Neural cell (in vitro differentiated cells): ENCODE measurements at regions not wholly inside any gene's neighbourhood (a gene's known extent, or its start where the extent isn't known, plus 50 kb on each side); places are given as distances from the start of the nearest gene placed in this dataset.

ENCODE experiments used
- H2AFZ ChIP-seq: fragments of 200-600, 300-800 bp; sonication (generic), shearing (Covaris generic); 2 replicates; pipeline ENCODE4 v1.6.0; 2014; ENCODE audit warnings: low read depth, mild to moderate bottlenecking, antibody characterized with exemption, low read length, moderate library complexity
- H3F3A ChIP-seq: fragments of 200-600 bp; shearing (Covaris generic); 2 replicates; pipeline ENCODE4 v1.6.1; 2016; ENCODE audit warnings: mild to moderate bottlenecking, moderate library complexity, mixed read lengths, antibody characterized with exemption, low read length; ENCODE audit not compliant: insufficient read depth, poor library complexity, severe bottlenecking
- H3K27ac ChIP-seq: fragments of 200-600, 300-800 bp; sonication (generic), shearing (Covaris generic); 2 replicates; pipeline ENCODE4 v1.5.1; 2014; ENCODE audit warnings: mild to moderate bottlenecking, low read length, moderate library complexity
- H3K27me3 ChIP-seq: fragments of 300-800, 200-600 bp; sonication (generic), shearing (Covaris generic); 2 replicates; pipeline ENCODE4 v1.6.0; 2014; ENCODE audit warnings: mild to moderate bottlenecking, low read depth, low read length, moderate library complexity; ENCODE audit not compliant: insufficient read depth
- H3K36me3 ChIP-seq: fragments of 300-800, 200-600 bp; sonication (generic), shearing (Covaris generic); 2 replicates; pipeline ENCODE4 v1.5.1; 2014; ENCODE audit warnings: mild to moderate bottlenecking, antibody characterized with exemption, low read length, moderate library complexity; ENCODE audit not compliant: insufficient read depth
- H3K4me2 ChIP-seq: fragments of 300-800, 200-600 bp; sonication (generic), shearing (Covaris generic); 2 replicates; pipeline ENCODE4 v1.6.0; 2014; ENCODE audit warnings: mild to moderate bottlenecking, low read length
- H3K4me3 ChIP-seq: fragments of 300-800, 200-600 bp; sonication (generic), shearing (Covaris generic); 2 replicates; pipeline ENCODE4 v1.5.1; 2014; ENCODE audit warnings: mild to moderate bottlenecking, low read length, moderate library complexity
- H3K79me2 ChIP-seq: fragments of 200-600 bp; shearing (Covaris generic); replicated peaks from 2 replicates; pipeline ENCODE4 v1.6.0; 2014; ENCODE audit warnings: mild to moderate bottlenecking, low read length, moderate library complexity; ENCODE audit not compliant: insufficient read depth
- H3K9ac ChIP-seq: fragments of 300-800, 200-600 bp; sonication (generic), shearing (Covaris generic); 2 replicates; pipeline ENCODE4 v1.6.1; 2016; ENCODE audit warnings: mild to moderate bottlenecking, low read length, mixed read lengths
- H3K9me2 ChIP-seq: fragments of 200-600 bp; shearing (Covaris generic); 2 replicates; pipeline ENCODE4 v1.6.1; 2016; ENCODE audit warnings: mild to moderate bottlenecking, low read length, mixed read lengths; ENCODE audit not compliant: insufficient read depth
- H3K9me3 ChIP-seq: fragments of 200-600, 300-800 bp; sonication (generic), shearing (Covaris generic); 2 replicates; pipeline ENCODE4 v1.6.1; 2016; ENCODE audit warnings: mild to moderate bottlenecking, mixed run types, low read length, moderate library complexity, mixed read lengths
- H4K20me1 ChIP-seq: fragments of 200-600 bp; shearing (Covaris generic); 2 replicates; pipeline ENCODE4 v1.6.1; 2016; ENCODE audit warnings: mild to moderate bottlenecking, mixed run types; ENCODE audit not compliant: insufficient read depth
- CTCF ChIP-seq: fragments of 450-650 bp; IDR thresholded peaks from 2 replicates; pipeline ENCODE4 v1.5.1; 2014; ENCODE audit warnings: antibody characterized with exemption, mild to moderate bottlenecking, moderate library complexity; ENCODE audit not compliant: poor library complexity, severe bottlenecking
- EP300 ChIP-seq: fragments of 450-650 bp; conservative IDR thresholded peaks from 2 replicates; pipeline ENCODE4 v1.6.1; 2014; ENCODE audit warnings: antibody characterized with exemption, mild to moderate bottlenecking, moderate library complexity; ENCODE audit not compliant: poor library complexity, severe bottlenecking
- EZH2 ChIP-seq: fragments of 200-600, 300-800 bp; shearing (Covaris generic), sonication (generic); IDR thresholded peaks from 2 replicates; pipeline ENCODE4 v1.6.1; 2014; ENCODE audit warnings: antibody characterized with exemption, low read length, borderline replicate concordance, mild to moderate bottlenecking; ENCODE audit not compliant: insufficient read depth, poor library complexity, severe bottlenecking
- MXI1 ChIP-seq: fragments of 450-650 bp; conservative IDR thresholded peaks from 2 replicates; pipeline ENCODE4 v1.6.1; 2014; ENCODE audit warnings: antibody characterized with exemption, mild to moderate bottlenecking; ENCODE audit not compliant: poor library complexity, severe bottlenecking
- POLR2AphosphoS5 ChIP-seq: IDR thresholded peaks from 2 replicates; pipeline ENCODE4 v1.6.1; 2012
- RAD21 ChIP-seq: fragments of 450-650 bp; conservative IDR thresholded peaks from 2 replicates; pipeline ENCODE4 v1.6.1; 2014; ENCODE audit warnings: antibody characterized with exemption, mild to moderate bottlenecking, moderate library complexity
- SMC3 ChIP-seq: fragments of 450-650 bp; conservative IDR thresholded peaks from 2 replicates; pipeline ENCODE4 v1.6.1; 2014; ENCODE audit warnings: antibody characterized with exemption, mild to moderate bottlenecking, moderate library complexity; ENCODE audit not compliant: poor library complexity
- TAF1 ChIP-seq: IDR thresholded peaks from 2 replicates; pipeline ENCODE4 v1.6.1; 2012; ENCODE audit warnings: low read depth
- TF ChIP-seq, protein P1 (sequence below): IDR thresholded peaks from 2 replicates; pipeline ENCODE4 v1.6.1; 2012; ENCODE audit warnings: borderline replicate concordance

DNA sequence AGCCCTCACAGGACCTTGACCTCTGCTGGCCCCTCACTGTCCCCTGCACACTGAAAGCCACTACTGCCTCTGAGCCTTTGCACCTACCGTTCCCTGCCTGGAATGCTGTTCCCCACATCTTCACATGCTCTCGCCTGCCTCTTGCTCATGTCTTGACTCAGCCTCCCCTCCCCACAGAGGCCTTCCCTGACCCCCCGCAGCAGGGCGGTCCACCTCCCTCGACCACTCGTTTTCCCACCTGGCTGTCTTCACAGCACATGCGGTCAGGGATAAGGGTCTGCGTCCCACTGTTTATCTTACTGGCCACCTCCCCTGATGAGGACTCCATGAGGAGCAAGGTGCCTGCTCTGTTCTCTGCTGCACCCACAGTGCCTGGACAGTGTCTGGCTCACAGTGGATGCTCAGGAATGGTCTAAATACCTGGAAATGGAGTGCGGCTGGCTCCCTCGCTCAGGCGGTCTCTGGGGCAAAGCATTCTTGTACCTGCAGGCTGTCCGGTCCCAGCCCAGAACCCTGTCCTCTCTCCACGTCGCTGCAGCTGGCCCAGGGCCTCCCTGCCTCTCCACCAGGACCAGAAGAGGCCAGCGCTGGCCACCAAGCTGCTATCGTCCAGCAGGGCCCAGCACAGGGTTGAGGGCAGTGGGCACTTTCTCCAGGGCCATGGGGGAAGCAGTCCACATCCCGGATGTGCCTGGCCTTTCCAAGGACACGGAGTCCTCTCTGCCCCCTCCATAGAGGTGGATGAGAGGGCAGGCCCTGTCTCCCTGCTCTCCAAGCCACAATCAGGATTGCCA, 107.4 kb downstream of the NCOR2 start:
- Histone ChIP-seq H3K9ac (no peak overlapping the region), H3K9me3 (no peaks in the 10 kb centered on the region), H3K27ac (no peak overlapping the region), H3K36me3 (no peaks in the 10 kb centered on the region), H3K9me2 (no peaks in the 10 kb centered on the region), H3K4me2 (no peak overlapping the region), H2AFZ (no peak overlapping the region), H3K79me2 (no peaks in the 10 kb centered on the region), H3K27me3 (no peaks in the 10 kb centered on the region), H3K4me3 (no peak overlapping the region), H3F3A (no peaks in the 10 kb centered on the region), H4K20me1 (no peaks in the 10 kb centered on the region)
- TF ChIP-seq POLR2AphosphoS5, result no peak
- TF ChIP-seq MXI1, result no peak
- no peak for TF ChIP-seq TAF1
- no peak for TF ChIP-seq EP300
- TF ChIP-seq, protein P1, sequence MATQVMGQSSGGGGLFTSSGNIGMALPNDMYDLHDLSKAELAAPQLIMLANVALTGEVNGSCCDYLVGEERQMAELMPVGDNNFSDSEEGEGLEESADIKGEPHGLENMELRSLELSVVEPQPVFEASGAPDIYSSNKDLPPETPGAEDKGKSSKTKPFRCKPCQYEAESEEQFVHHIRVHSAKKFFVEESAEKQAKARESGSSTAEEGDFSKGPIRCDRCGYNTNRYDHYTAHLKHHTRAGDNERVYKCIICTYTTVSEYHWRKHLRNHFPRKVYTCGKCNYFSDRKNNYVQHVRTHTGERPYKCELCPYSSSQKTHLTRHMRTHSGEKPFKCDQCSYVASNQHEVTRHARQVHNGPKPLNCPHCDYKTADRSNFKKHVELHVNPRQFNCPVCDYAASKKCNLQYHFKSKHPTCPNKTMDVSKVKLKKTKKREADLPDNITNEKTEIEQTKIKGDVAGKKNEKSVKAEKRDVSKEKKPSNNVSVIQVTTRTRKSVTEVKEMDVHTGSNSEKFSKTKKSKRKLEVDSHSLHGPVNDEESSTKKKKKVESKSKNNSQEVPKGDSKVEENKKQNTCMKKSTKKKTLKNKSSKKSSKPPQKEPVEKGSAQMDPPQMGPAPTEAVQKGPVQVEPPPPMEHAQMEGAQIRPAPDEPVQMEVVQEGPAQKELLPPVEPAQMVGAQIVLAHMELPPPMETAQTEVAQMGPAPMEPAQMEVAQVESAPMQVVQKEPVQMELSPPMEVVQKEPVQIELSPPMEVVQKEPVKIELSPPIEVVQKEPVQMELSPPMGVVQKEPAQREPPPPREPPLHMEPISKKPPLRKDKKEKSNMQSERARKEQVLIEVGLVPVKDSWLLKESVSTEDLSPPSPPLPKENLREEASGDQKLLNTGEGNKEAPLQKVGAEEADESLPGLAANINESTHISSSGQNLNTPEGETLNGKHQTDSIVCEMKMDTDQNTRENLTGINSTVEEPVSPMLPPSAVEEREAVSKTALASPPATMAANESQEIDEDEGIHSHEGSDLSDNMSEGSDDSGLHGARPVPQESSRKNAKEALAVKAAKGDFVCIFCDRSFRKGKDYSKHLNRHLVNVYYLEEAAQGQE, result no peak
- no peak for TF ChIP-seq RAD21
- no peak for TF ChIP-seq CTCF
- no peak for TF ChIP-seq EZH2
- TF ChIP-seq SMC3, result no peak

DNA sequence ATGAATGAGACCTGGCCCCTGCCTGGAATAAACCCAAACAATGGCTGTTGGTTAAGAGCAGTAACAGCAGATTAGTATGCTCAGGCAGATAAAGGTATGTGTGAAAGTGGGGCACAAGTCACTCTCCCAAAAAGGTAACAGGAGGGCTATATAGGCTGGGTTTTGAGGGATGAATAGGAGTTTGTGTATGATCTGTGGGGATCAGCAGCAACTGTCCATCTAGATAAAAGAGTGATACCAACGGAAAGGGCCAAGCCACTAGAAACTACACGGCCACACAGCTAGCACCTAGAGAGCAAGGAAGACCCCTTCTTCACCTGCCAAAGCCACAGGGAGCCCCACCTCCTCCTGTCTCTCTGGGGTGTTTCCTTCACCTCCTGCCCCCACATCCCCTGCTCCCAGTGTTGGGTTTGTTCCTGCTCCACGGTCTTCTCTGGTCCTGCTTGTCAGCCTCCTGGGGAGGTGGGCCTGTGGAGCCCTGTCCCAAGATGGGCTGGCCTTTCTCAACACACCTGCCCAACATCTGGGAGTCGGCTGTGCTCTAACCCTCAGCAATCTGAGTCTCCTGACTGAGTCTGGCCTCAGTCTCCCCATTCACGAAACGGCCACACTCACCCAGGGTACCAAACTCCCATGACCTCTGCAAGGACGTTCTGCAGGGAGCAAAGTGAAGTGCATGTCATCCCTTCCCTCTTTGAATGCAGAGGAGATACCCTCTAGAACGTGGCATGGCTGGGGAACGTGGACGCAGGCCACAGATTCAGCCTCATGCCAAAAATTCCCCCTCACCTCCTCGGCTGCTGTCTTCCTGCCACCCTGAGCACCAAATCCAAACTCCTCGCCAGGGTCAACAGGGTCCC, 108.2 kb downstream of the NCOR2 start:
- Histone ChIP-seq H3K79me2 (no peaks in the 10 kb centered on the region), H3K4me2 (no peak overlapping the region), H3K27ac (no peak overlapping the region), H3K36me3 (no peaks in the 10 kb centered on the region), H3K9ac (no peak overlapping the region), H3K4me3 (no peak overlapping the region), H4K20me1 (no peaks in the 10 kb centered on the region), H3F3A (no peaks in the 10 kb centered on the region), H2AFZ (no peak overlapping the region), H3K9me3 (no peaks in the 10 kb centered on the region), H3K27me3 (no peaks in the 10 kb centered on the region), H3K9me2 (no peaks in the 10 kb centered on the region)
- TF ChIP-seq SMC3 (no peak), POLR2AphosphoS5 (no peak), EP300 (no peak), CTCF (no peak), TAF1 (no peak), MXI1 (no peak), EZH2 (no peak), RAD21 (no peak)
- TF ChIP-seq, protein P1, result no peak
